ENCODE measurements at regions not wholly inside any gene's neighbourhood (a gene's known extent, or its start where the extent isn't known, plus 50 kb on each side); places are given as distances from the start of the nearest gene placed in this dataset.

DNA sequence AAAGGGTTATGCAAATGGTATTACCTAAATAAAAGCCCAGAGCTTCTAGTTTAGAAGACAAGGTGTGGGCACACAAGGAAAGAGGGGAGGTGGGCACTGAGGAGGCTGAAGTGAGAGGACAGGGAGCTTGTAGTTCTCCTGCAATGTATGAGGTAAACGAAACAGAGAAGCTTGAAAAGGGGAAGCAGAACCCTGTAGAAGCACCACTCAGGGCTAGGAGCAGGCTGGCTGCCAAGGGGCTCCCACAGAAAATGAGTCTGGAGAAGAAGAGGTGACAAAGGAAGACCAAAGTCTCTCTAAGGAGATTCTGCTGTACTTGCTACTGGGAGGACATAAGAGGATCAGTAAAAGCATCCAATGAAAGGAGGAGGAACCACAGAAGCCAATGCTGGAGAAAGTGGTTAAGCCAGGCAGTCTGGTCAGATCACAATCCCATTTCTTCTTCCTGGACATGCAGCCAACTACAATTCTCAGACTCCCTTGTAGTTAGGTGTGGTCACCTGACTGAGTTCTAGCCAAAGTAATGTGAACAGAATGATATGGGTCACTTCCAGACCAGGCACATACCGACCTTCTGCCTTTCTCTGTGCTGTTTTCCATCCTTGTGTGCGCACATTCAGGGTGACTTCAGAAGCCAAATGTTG lies 174.5 kb upstream of the MAP3K1 start (continued):
- no peak for TF ChIP-seq PITX1 (CRISPR knock-in tag; IDR thresholded peaks at IDR 0.05)
- no peak for TF ChIP-seq AHR (CRISPR knock-in tag; IDR thresholded peaks at IDR 0.05)
- no peak for TF ChIP-seq NCOA5 (CRISPR knock-in tag; IDR thresholded peaks at IDR 0.05)
- no peak for TF ChIP-seq ZNF446 (CRISPR knock-in tag; IDR thresholded peaks at IDR 0.05)
- no peak for TF ChIP-seq GATAD1 (CRISPR knock-in tag; IDR thresholded peaks at IDR 0.05)

DNA sequence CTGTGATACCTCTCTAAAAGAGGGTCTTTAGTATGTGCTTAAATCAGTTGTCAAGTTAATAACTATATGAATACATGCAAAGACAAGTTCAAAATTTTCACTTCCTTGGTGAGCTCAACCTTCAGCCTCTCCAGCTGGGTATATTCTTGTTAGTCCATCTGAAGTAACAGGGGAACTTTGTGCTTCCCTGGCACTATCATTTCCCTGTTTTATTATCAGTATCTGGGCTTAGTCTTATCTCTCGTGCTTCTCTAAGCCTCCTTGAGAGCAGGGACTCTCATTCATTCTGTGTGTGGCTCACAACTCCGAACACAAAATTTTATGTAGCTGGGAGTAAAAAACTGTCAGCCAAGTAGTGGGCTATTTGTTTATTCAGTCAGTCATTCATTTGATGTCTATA lies 175.9 kb upstream of the MAP3K1 start:
- Histone ChIP-seq H3K36me3 (replicated peaks in 1 of 2; ENCODE audit: control insufficient read depth in 1 of 2, insufficient read depth in 2 of 2, low read length in 2 of 2) (no peaks in the 10 kb centered on the region), H4K20me1 (ENCODE audit: insufficient read depth, low read length) (no peaks in the 10 kb centered on the region), H3K9me3 (ENCODE audit: low read length) (no peaks in the 10 kb centered on the region), H3K27ac (ENCODE audit: extremely low read length, insufficient read depth, low read length) (no peak overlapping the region), H3K9ac (ENCODE audit: insufficient read depth, low read depth, low read length) (no peak overlapping the region), H2AFZ (ENCODE audit: low read length) (no peak overlapping the region), H3K27me3 (ENCODE audit: control insufficient read depth in 1 of 2, insufficient read depth in 2 of 2, low read length in 2 of 2) (no peaks in the 10 kb centered on the region), H3K4me1 (ENCODE audit: insufficient read depth, low read length) (peaks cover 72% of the 10 kb centered on the region), H3K4me3 (replicated peaks in 1 of 3; ENCODE audit: insufficient read depth in 1 of 3, low read depth in 2 of 3, low read length in 3 of 3) (no peak overlapping the region), H3K4me2 (ENCODE audit: low read depth, low read length) (no peak overlapping the region), H3K79me2 (ENCODE audit: insufficient read depth, low read length) (no peaks in the 10 kb centered on the region)
- TF ChIP-seq NFE2 (CRISPR knock-in tag; IDR thresholded peaks at IDR 0.05) (no peak), ZZZ3 (CRISPR knock-in tag; IDR thresholded peaks at IDR 0.05; ENCODE audit: borderline replicate concordance) (no peak), KDM4B (CRISPR knock-in tag; IDR thresholded peaks at IDR 0.05) (no peak), ZNF24 (IDR thresholded peaks at IDR 0.05) (no peak), NFKB2 (CRISPR knock-in tag; IDR thresholded peaks at IDR 0.05; ENCODE audit: borderline replicate concordance) (no peak), CENPX (CRISPR knock-in tag; IDR thresholded peaks at IDR 0.05) (no peak), NR1H2 (CRISPR knock-in tag; IDR thresholded peaks at IDR 0.05; ENCODE audit: borderline replicate concordance, low read depth) (no peak), REXO4 (CRISPR knock-in tag; IDR thresholded peaks at IDR 0.05; ENCODE audit: borderline replicate concordance) (no peak), ZNF720 (CRISPR knock-in tag; IDR thresholded peaks at IDR 0.05) (no peak), HMG20A (CRISPR knock-in tag; IDR thresholded peaks at IDR 0.05; ENCODE audit: borderline replicate concordance) (no peak), ETS1 (CRISPR knock-in tag; IDR thresholded peaks at IDR 0.05) (no peak), CHCHD3 (CRISPR knock-in tag; IDR thresholded peaks at IDR 0.05) (no peak), ZNF33A (CRISPR knock-in tag; IDR thresholded peaks at IDR 0.05; ENCODE audit: borderline replicate concordance) (no peak), MED8 (CRISPR knock-in tag; IDR thresholded peaks at IDR 0.05; ENCODE audit: insufficient replicate concordance) (no peak), SMC3 (IDR thresholded peaks at IDR 0.05; ENCODE audit: low read length) (no peak)
- TF ChIP-seq, protein P1, sequence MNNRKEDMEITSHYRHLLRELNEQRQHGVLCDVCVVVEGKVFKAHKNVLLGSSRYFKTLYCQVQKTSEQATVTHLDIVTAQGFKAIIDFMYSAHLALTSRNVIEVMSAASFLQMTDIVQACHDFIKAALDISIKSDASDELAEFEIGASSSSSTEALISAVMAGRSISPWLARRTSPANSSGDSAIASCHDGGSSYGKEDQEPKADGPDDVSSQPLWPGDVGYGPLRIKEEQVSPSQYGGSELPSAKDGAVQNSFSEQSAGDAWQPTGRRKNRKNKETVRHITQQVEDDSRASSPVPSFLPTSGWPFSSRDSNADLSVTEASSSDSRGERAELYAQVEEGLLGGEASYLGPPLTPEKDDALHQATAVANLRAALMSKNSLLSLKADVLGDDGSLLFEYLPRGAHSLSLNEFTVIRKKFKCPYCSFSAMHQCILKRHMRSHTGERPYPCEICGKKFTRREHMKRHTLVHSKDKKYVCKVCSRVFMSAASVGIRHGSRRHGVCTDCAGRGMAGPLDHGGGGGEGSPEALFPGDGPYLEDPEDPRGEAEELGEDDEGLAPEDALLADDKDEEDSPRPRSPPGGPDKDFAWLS (CRISPR knock-in tag; IDR thresholded peaks at IDR 0.05; ENCODE audit: borderline replicate concordance), result no peak
- TF ChIP-seq, protein P2, sequence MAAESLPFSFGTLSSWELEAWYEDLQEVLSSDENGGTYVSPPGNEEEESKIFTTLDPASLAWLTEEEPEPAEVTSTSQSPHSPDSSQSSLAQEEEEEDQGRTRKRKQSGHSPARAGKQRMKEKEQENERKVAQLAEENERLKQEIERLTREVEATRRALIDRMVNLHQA (CRISPR knock-in tag; IDR thresholded peaks at IDR 0.05), result no peak
- ChIA-PET CTCF (ENCODE audit: low intra/inter-chr PET ratio, low total read pairs) (no interaction called here), POLR2A (interaction anchor here (1.0 kb wide), 1 partner anchor 36 kb away, joined by 4 read pairs; no protein-coding TSS in a partner anchor)
- intact Hi-C loops (cut with micrococcal nuclease; ENCODE audit: unreplicated experiment) (loop anchor here (2.0 to 10.0 kb wide), 5 partner anchors 38 to 282 kb away; partner anchors contain the start of gene MAP3K1), in situ Hi-C loops (cut with HindIII; ENCODE audit: extremely low pct_ligation_motif_present, low pct_unique_long_range_greater_than_20kb) (no loop called here)
- no peak for DNase-seq (ENCODE audit: low spot score)
- FAIRE-seq, result no peak
- no peak for ATAC-seq
- 95% methylated on average over 2 of the region's 2 CpGs for WGBS (ENCODE audit: low lambda C conversion rate)
- BruUV-seq (replicated peaks), result no TSS peak

Measured in HepG2 (cell line).